HUES64 (cell line): ENCODE measurements at regions not wholly inside any gene's neighbourhood (a gene's known extent, or its start where the extent isn't known, plus 50 kb on each side); places are given as distances from the start of the nearest gene placed in this dataset.

Experiments
- H3K27ac ChIP-seq: 2 replicates; pipeline ENCODE4 v1.7.0; 2013; ENCODE audit warnings: low read depth, low read length, inconsistent platforms
- H3K27me3 ChIP-seq: 2 replicates; pipeline ENCODE4 v1.6.1; 2013; ENCODE audit warnings: mild to moderate bottlenecking, low read length; ENCODE audit not compliant: insufficient read depth
- H3K36me3 ChIP-seq: 2 replicates; pipeline ENCODE4 v1.6.1; 2013; ENCODE audit warnings: mild to moderate bottlenecking, low read length; ENCODE audit not compliant: insufficient read depth
- H3K4me1 ChIP-seq: 2 replicates; pipeline ENCODE4 v1.6.1; 2013; ENCODE audit warnings: mild to moderate bottlenecking, low read length, moderate library complexity; ENCODE audit not compliant: insufficient read depth
- H3K4me3 ChIP-seq: 2 replicates; pipeline ENCODE4 v1.5.1; 2013; ENCODE audit warnings: mild to moderate bottlenecking, low read length, moderate library complexity
- H3K9ac ChIP-seq: 2 replicates; pipeline ENCODE4 v1.6.1; 2013; ENCODE audit warnings: mild to moderate bottlenecking, low read depth, low read length
- H3K9me3 ChIP-seq: 2 replicates; pipeline ENCODE4 v1.6.1; 2013; ENCODE audit warnings: low read depth, low read length; ENCODE audit not compliant: insufficient read depth
- WGBS: fragments of 150-250, 120-280 bp; methylation state at CpG from one replicate; pipeline ENCODE4 v1.1.7; 2013; ENCODE audit warnings: missing lambda C conversion rate; 5-methylcytosine and 5-hydroxymethylcytosine counted together

- Histone ChIP-seq H3K4me3 (no peak overlapping the region), H3K9me3 (no peaks in the 10 kb centered on the region), H3K9ac (no peak overlapping the region), H3K27ac (no peak overlapping the region), H3K27me3 (peaks cover 20% of the 10 kb centered on the region; the same call in 1 of the 2 replicates), H3K36me3 (no peaks in the 10 kb centered on the region), H3K4me1 (peaks cover 6% of the 10 kb centered on the region; the same call in 1 of the 2 replicates)
- WGBS, result 97% methylated on average over 6 of the region's 6 CpGs
Measured at GRCh38 chr14:85764822-85765221, 234.9 kb downstream of the FLRT2 start.

GRCh38 chr14:85762526-85762925, 232.6 kb downstream of the FLRT2 start:
- WGBS, result 91% methylated on average over 4 of the region's 4 CpGs
- Histone ChIP-seq H3K9me3 (no peaks in the 10 kb centered on the region), H3K36me3 (no peaks in the 10 kb centered on the region), H3K9ac (no peak overlapping the region), H3K27me3 (peaks cover 20% of the 10 kb centered on the region; the same call in 1 of the 2 replicates), H3K4me3 (no peak overlapping the region), H3K27ac (no peak overlapping the region), H3K4me1 (peaks cover 6% of the 10 kb centered on the region; the same call in 1 of the 2 replicates)

GRCh38 chr14:85752175-85752574, 222.2 kb downstream of the FLRT2 start:
- no peak overlapping the region for H3K4me3 ChIP-seq
- no peaks in the 10 kb centered on the region for H3K9me3 ChIP-seq
- H3K4me1 ChIP-seq, result no peaks in the 10 kb centered on the region
- H3K36me3 ChIP-seq, result no peaks in the 10 kb centered on the region
- H3K27me3 ChIP-seq, result no peaks in the 10 kb centered on the region
- WGBS, result 100% methylated on average over 1 of the region's 2 CpGs
- H3K27ac ChIP-seq, result no peak overlapping the region
- no peak overlapping the region for H3K9ac ChIP-seq

DNA sequence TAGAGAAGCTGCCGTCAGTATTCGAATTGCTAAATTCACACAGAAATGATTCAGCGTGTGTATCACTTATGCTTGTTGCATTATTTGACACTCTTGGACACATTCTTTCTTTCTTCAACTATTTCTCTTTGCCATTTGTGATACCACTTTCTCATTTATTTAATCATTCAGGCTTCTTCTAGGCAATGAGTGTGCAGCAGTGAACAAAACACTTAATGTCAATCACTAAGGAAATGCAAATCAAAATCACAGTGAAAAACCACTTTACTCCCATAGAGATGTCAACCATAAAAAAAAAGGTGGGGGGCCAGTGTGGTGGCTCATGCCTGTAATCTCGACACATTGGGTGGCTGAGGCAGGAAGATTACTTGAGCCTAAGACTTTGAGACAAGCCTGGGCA, 214.6 kb downstream of the FLRT2 start:
- Histone ChIP-seq H3K36me3 (no peaks in the 10 kb centered on the region), H3K27me3 (no peaks in the 10 kb centered on the region), H3K4me1 (no peaks in the 10 kb centered on the region), H3K4me3 (no peak overlapping the region), H3K9ac (no peak overlapping the region), H3K9me3 (no peaks in the 10 kb centered on the region), H3K27ac (no peak overlapping the region)
- WGBS, result 96% methylated on average over 4 of the region's 4 CpGs

GRCh38 chr14:85732031-85732430, 202.1 kb downstream of the FLRT2 start:
- Histone ChIP-seq H3K4me3 (no peak overlapping the region), H3K36me3 (no peaks in the 10 kb centered on the region), H3K9me3 (no peaks in the 10 kb centered on the region), H3K4me1 (peaks cover 8% of the 10 kb centered on the region; the same call in 1 of the 2 replicates), H3K27me3 (no peaks in the 10 kb centered on the region), H3K27ac (peak overlapping the region; percentile 28; the same call in 1 of the 2 replicates), H3K9ac (no peak overlapping the region; the same call in 1 of the 2 replicates)
- 95% methylated on average over 1 of the region's 1 CpG for WGBS

GRCh38 chr14:85731186-85731585, 201.2 kb downstream of the FLRT2 start:
- no peaks in the 10 kb centered on the region for H3K9me3 ChIP-seq
- no peak overlapping the region for H3K4me3 ChIP-seq
- no peak overlapping the region for H3K9ac ChIP-seq
- no peaks in the 10 kb centered on the region for H3K36me3 ChIP-seq
- H3K27me3 ChIP-seq, result no peaks in the 10 kb centered on the region
- H3K4me1 ChIP-seq, result peaks cover 8% of the 10 kb centered on the region; the same call in 1 of the 2 replicates
- no peak overlapping the region for H3K27ac ChIP-seq

DNA sequence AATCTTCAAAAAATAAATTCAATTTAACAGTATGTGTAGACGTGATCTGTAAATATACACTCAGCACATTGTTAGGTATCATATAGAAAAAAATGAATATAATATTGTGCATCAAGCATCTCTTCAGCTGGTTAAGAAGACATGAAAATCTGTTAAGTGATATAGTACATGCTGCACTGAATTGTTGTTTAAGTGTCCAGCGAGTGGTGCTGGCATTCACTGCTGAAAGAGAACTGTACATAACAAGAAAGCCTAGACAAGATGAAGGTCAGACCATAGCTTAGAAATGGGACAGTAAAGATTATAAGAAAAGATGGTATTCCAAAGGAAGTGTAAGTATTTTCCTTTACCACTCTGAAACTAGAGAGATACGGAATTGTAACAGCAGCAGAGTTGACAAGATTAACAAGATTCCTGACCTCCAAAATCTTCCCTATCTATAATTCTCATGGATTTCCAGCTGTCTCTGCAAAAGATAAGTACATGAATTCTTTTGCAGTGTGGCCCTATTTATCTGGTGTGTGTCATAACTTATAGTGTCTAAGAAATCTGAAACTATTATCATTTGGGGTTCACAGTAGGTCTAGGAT, 198.6 kb downstream of the FLRT2 start:
- Histone ChIP-seq H3K4me1 (peaks cover 8% of the 10 kb centered on the region; the same call in 1 of the 2 replicates), H3K9me3 (no peaks in the 10 kb centered on the region), H3K4me3 (no peak overlapping the region), H3K9ac (no peak overlapping the region), H3K36me3 (no peaks in the 10 kb centered on the region), H3K27me3 (no peaks in the 10 kb centered on the region), H3K27ac (no peak overlapping the region)
- 46% methylated on average over 2 of the region's 3 CpGs for WGBS

- H3K27me3 ChIP-seq, result no peaks in the 10 kb centered on the region
- no peak overlapping the region for H3K4me3 ChIP-seq
- H3K36me3 ChIP-seq, result no peaks in the 10 kb centered on the region
- WGBS, result 93% methylated on average over 1 of the region's 1 CpG
- H3K9me3 ChIP-seq, result 0 out of 2 replicates have a peak, but pooled peaks cover 8% of the 10 kb centered on the region
- no peak overlapping the region for H3K9ac ChIP-seq
- H3K4me1 ChIP-seq, result no peaks in the 10 kb centered on the region
- H3K27ac ChIP-seq, result no peak overlapping the region
Measured at GRCh38 chr14:85714069-85714468, 184.1 kb downstream of the FLRT2 start.

- Histone ChIP-seq H3K27me3 (no peaks in the 10 kb centered on the region), H3K4me1 (no peaks in the 10 kb centered on the region), H3K36me3 (no peaks in the 10 kb centered on the region), H3K27ac (no peak overlapping the region), H3K4me3 (no peak overlapping the region), H3K9ac (no peak overlapping the region), H3K9me3 (no peaks in the 10 kb centered on the region)
- 100% methylated on average over 1 of the region's 2 CpGs for WGBS
Measured at GRCh38 chr14:85711620-85712019, 181.7 kb downstream of the FLRT2 start.
